ENCODE measurements at regions not wholly inside any gene's neighbourhood (a gene's known extent, or its start where the extent isn't known, plus 50 kb on each side); places are given as distances from the start of the nearest gene placed in this dataset.

- no peak for DNase-seq (ENCODE audit: low spot score)
- Histone ChIP-seq H3K9me3 (no peaks in the 10 kb centered on the region), H3K4me1 (no peaks in the 10 kb centered on the region), H3K27me3 (peaks cover 0 to 4% of the 10 kb centered on the region in 2 donors), H3K27ac (no peak overlapping the region), H3K36me3 (no peaks in the 10 kb centered on the region), H3K4me3 (no peak overlapping the region)
- TF ChIP-seq CTCF (IDR thresholded peaks at IDR 0.05), result no peak
Observed at GRCh38 chr13:111537843-111538499, 217.5 kb downstream of the TEX29 start.

GRCh38 chr13:111539252-111539651 is 218.8 kb downstream of the TEX29 start:
- Histone ChIP-seq H3K9me3 (no peaks in the 10 kb centered on the region), H3K4me3 (no peak overlapping the region), H3K27me3 (peaks cover 0 to 4% of the 10 kb centered on the region in 2 donors), H3K27ac (no peak overlapping the region), H3K36me3 (no peaks in the 10 kb centered on the region), H3K4me1 (no peaks in the 10 kb centered on the region)
- TF ChIP-seq CTCF (IDR thresholded peaks at IDR 0.05), result no peak
- DNase-seq (ENCODE audit: low spot score), result no peak

GRCh38 chr13:111539791-111540446 is 219.5 kb downstream of the TEX29 start:
- no peak overlapping the region for H3K4me3 ChIP-seq
- H3K36me3 ChIP-seq, result no peaks in the 10 kb centered on the region
- no peak for TF ChIP-seq CTCF (IDR thresholded peaks at IDR 0.05)
- H3K9me3 ChIP-seq, result no peaks in the 10 kb centered on the region
- H3K4me1 ChIP-seq, result no peaks in the 10 kb centered on the region
- no peak overlapping the region for H3K27ac ChIP-seq
- no peak for DNase-seq (ENCODE audit: low spot score)
- peaks cover 0 to 4% of the 10 kb centered on the region in 2 donors for H3K27me3 ChIP-seq

GRCh38 chr13:111540486-111540885 is 220.0 kb downstream of the TEX29 start:
- no peaks in the 10 kb centered on the region for H3K9me3 ChIP-seq
- no peaks in the 10 kb centered on the region for H3K27me3 ChIP-seq
- H3K4me1 ChIP-seq, result no peaks in the 10 kb centered on the region
- no peak overlapping the region for H3K4me3 ChIP-seq
- no peaks in the 10 kb centered on the region for H3K36me3 ChIP-seq
- no peak for TF ChIP-seq CTCF (IDR thresholded peaks at IDR 0.05)
- DNase-seq (ENCODE audit: low spot score), result no peak
- no peak overlapping the region for H3K27ac ChIP-seq

- Histone ChIP-seq H3K36me3 (no peaks in the 10 kb centered on the region), H3K4me1 (no peaks in the 10 kb centered on the region), H3K4me3 (no peak overlapping the region), H3K27ac (no peak overlapping the region), H3K27me3 (no peaks in the 10 kb centered on the region), H3K9me3 (no peaks in the 10 kb centered on the region)
- no peak for DNase-seq (ENCODE audit: low spot score)
- no peak for TF ChIP-seq CTCF (IDR thresholded peaks at IDR 0.05)
Observed at GRCh38 chr13:111541345-111541744, 220.9 kb downstream of the TEX29 start.
